ENCODE measurements at regions not wholly inside any gene's neighbourhood (a gene's known extent, or its start where the extent isn't known, plus 50 kb on each side); places are given as distances from the start of the nearest gene placed in this dataset.

DNA sequence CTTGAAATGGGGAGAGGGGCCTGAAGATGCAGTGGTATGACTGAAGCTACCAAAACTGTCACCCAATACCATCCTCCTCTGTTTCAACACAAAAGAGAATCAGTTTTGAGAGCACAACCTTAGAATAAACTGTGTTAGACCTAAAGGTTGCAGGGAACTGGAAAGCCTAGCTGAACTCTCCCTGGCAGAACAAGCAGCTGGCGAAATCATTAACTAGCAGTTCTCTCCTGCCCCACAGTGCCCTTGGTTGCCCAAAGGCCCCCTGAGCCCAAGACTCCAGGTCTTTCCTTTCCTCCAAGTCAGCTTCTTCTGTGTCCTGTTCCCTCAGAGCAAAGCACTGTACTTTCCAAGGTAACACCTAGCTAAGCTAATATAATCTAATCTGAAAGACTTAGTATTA is 135.4 kb upstream of the SLC30A5 start:
- DNase-seq, result peak; percentile 73

DNA sequence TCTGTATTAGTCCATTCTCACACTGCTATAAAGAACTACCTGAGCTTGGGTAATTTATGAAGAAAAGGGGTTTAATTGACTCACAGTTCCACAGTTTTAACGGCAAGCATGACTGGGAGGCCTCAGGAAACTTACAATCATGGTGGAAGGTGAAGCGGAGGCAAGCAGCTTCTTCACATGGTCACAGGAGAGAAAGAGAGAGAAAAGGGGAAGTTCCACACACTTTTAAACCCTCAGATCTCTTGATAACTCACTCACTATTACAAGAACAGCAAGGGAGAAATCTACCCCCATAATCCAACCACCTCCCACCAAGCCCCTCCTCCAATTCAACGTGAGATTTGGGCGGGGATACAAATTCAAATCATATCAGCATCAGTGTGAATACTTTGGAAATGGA is 133.4 kb upstream of the SLC30A5 start:
- no peak for DNase-seq

DNA sequence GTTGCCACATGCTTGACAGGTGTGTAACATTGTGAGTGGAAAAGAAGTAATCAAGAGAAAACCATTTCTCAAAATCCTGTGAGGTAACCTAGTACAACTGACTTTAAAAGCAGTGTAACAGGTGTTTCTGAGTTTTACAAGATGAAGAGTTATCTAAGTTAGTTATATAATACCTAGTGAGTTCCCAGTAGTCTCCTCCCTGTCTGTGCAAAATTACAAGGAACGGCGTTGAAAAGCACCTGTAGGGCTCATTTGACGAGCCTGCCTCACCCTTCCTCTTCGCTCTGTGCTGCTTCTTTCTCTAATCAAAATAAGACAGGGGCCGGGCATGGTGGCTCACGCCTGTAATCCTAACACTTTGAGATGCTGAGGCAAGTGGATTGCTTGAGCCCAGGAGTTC is 132.9 kb upstream of the SLC30A5 start:
- DNase-seq, result no peak

DNA sequence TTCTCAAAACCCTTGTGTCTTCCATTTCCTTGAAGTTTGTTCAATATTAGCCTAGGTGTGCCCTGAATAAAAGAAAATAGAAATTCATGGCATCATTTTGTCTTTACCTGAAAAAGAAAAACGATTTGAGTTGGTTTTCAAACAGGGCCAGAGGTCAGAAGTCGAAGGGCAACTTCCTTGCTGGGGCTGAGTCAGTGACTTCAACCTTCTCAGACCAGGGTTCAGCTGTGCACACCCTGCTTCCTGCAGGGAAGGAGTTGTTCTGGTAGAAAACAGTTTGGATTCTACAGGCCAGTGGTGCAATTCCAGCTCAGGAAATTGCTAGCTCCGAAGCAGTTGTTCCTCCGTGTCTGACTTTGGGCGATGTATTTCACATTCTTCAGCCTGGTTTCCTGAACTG is 132.1 kb upstream of the SLC30A5 start:
- no peak for DNase-seq

DNA sequence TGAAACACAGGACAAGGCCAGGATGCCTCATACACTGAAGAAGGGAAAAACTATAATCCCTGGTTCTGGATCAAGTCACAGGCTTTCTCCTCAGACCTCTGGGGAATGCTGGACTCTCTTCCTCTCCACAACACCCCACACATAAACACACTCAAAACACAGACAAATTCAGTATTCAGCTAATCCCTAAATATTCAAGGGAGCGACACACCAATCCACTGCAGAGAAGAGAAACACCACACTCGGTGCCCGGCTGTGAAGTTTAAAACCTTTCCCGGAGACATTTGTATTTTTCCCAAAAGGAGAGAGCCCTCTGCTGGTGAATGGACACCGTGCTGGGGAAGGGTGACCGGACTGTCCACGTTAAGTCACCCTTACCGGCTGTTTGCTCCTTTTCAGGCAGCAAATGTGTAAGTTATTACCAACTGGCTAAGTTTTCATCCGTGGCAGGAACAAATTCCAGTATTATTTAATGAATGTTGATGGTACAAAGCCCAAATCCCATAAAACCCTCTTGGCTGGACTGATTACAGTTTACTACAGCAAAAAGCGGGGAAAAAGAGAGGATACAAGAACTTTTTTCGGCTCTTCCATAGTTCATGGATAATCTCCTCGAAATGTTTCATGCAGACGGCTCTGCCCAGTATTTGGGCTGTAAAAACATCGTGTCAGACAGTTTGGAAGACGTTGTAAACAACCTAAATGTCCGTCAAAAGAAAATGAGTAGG is 130.9 kb upstream of the SLC30A5 start:
- peak; percentile 73 for DNase-seq

DNA sequence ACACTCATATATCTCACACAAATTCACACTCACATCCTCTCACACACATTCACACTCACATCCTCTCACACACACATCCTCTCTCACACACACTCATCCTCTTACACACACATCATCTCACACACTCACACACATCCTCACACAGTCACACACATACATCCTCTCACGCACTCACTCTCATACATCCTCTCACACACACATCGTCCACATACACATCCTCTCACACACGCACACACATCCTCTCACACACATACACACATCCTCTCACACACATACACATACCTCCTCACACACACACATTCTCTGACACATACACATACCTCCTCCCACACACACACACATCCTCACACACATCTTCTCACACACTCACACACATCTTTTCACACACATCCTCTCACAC is 129.1 kb upstream of the SLC30A5 start:
- no peak for DNase-seq

DNA sequence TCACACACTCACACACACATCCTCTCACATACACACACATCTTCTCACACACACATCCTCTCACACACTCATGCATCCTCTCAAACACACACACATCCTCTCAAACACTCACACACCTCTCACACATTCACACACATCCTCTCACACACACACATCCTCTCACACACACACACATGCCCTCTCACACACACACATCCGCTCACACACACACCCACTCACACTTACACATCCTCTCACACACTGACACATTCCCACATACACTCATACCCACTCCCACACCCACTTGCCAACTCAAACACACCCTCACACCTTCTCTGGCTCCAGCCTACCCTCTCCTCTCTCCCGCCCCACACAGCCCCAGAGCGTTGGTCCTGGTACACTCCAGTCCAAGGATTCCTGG is 127.9 kb upstream of the SLC30A5 start:
- DNase-seq, result no peak

DNA sequence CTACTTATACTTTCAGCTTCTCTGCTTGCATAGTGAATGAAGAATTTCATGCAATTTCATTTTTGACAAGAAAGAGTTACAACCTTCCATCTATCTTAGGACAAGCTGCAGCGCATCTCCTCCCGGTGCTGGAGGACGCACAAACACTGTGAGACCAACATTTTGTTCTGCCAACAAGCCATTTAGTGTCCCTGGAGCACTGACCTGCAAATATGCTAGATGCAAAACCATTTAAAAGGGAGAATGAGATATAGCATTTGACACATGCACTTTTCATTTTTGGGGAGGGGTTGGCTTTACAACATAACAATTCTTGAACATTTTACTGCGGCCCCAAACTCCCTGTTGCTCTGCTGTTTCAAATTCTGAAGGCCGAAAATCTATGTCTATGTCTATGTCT is 127.2 kb upstream of the SLC30A5 start:
- no peak for DNase-seq

DNA sequence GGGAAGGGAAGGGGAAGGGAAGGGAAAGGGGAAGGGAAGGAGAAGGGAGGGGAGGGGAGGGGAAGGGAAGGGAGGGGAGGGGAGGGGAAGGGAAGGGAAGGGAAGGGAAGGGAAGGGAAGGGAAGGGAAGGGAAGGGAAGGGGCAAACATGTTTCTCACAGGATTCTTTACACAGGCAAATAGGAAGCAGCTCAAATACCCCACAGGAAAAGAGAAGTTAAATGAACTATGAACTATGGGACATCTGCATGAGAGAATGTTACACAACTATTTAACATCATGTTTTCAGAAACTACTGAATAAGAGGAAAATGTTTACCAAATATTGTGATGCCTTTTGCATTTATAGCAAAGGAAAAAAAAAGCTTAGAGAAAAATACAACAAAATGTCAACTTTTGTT is 125.4 kb upstream of the SLC30A5 start:
- no peak for DNase-seq

DNA sequence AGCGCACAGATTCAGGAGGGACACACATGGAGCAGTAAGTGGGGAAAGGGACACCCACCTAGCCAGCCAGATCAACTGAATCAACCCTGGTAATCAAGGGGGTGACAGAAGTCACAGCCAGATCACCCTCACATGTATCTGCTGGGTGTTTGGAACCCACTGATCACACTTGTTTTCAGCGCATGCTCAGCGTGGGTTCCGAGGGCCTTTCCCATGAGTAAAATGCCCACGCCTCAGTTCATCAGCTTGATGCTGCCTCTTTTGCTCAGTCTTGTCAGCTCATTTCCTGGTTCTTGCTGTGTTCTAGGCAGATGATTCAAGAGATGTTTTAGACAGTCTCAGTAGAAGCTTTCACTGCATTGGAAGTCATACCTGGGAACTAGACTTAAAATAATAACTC is 123.2 kb upstream of the SLC30A5 start:
- no peak for DNase-seq

DNA sequence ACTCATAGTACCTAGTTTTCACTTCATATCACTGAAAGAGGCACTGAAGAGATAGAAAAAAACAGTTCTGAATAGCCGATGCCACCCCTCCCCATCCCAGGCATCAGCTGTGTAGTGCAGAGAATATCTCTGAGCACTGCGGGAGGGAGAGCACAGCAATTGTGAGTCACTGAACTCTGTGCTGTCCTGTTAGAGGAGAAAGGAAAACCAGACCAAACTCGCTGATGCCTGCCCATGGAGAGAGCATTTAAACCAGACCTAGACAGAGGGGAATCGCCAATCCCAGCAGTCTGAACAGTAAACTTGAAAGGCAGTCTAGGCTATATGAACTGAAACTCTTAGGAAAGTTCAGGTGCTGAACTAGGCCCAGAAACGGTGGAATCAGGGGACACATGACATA is 120.1 kb upstream of the SLC30A5 start:
- no peak for DNase-seq

DNA sequence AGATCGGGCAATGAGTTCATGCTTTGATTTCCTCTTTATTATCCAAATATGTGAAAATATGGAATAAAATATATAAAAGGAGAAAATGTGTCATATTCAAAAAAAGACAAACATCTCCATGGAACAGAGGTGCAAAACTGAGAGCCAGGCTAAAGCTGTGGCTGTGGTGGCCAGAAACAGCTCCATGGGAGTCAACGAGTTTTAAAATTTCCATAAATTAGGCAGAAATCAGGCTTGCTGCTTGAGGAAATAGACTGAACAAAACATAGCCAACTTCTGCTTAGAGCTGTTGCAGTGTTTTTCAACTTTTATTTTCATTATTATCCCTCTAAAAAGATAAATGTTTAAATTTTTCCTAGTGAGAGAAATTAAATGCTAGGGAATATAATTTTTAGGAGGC is 110.8 kb upstream of the SLC30A5 start:
- DNase-seq, result no peak

DNA sequence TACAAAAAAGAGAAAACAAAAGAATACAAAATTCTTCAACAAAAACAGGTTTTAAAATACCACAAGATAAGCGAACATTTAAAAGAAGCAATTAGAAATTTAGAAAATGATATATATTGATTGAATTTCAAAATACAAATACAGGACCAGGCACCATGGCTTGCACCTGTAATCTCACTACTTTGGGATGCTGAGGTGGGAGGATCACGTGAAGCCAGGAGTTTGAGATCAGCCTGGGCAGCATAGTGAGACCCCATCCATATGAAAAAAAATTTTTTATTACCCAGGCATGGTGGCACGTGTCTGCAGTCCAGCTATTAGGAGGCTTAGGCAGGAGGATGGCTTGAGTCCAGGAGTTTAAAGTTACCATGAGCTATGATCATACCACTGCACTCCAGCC is 109.9 kb upstream of the SLC30A5 start:
- DNase-seq, result no peak

DNA sequence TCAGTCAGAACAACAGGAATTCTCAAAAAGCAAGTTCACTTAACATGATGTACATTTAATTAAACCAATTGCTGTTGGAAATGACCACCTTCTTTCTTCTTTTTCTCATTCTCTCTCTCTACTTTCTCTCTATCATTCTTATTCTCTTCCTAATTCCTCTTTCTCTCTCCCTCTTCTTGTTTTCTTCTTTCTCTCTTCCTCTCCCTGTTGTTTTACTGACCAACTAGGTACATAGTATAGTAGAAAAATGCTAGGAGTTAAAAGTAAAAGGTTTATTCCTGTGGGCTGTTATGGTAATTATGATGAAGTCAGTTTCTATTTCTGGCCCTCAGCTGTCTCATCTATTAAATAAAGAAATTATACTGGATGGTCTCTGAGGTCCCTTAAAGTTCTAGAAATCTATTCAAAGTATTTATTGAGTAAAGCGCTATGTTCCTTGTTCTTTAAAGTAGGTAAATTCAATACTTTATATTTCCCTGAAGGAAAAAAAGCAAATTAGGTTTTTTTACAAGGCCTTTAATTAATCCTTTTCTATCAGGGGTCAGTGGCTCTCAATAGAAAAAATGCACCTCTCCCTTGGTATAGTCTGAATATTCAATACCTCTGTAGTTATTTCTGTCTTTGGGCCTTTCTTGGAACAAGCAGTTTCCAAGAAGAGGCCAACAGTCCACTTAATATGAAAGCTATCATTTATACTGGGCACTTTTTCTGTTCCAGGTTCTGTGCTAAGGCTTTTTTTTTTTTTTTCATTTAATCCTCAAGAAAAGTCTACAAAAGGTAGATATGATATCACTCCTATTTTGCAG is 102.3 kb upstream of the SLC30A5 start:
- DNase-seq, result no peak

DNA sequence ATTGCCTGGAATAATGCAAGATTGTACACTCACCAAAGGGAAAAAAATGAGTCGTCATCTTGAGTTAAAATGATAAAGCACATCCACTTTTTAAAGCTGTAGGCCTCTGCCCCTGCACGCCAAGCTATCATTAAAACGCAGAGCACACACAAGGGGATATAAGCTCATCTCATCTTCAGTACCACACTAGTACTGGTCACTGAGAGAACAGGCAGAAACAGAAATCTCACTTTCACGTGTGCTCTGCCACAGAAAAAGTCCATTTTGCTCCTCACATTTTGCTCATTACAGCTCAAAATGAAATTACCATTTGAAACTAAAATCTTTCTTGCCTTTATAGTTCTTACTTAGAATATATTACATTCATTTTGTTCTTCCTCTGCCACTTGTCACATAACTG is 99.2 kb upstream of the SLC30A5 start:
- no peak for DNase-seq

DNA sequence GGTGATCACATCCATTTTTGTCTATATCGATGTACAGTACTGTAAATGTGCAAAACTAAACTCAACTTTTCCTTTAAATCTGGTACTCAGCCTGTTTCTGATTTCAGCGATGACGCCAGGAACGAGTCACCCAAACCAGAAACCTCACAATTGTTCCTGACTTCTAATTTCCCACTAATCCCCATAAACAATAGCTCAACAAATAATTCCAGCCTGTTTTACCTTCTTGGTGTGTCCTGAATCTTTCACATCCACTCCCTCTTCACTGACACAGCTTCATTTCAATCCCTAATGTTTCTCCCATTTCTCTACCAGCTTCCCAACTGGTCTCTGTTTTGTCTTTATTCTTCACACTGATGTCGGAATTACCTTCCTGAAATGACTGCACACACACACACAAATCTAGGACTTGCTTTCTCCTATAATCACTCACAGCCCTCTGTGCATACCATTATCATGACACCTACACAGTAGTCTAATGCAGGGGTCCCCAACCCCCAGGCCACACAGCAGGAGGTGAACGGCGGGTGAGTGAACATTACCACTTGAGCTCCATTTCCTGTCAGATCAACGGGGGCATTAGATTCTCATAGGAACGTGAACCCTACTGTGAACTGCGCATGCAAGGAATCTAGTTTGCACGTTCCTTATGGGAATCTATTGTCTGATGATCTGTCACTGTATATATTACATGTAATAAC is 97.8 kb upstream of the SLC30A5 start:
- DNase-seq, result no peak

DNA sequence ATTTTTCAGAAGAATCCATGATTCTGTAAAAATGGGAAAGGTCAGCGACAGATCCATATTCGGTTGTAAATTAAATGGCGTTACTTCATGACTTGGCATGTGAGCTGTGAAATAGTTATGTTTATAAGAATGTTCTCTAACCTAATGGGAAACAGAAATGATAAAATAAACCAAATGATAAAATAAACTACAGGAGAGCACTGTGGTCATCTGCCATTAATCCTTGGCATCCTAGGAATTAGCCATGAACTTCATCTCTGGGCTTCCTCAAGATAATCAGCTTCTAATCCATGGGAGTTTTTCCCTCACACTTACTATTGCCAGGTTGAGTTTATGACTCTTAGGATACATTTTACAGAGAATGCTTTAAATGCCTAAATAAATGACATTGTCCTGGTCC is 94.6 kb upstream of the SLC30A5 start:
- DNase-seq, result no peak

DNA sequence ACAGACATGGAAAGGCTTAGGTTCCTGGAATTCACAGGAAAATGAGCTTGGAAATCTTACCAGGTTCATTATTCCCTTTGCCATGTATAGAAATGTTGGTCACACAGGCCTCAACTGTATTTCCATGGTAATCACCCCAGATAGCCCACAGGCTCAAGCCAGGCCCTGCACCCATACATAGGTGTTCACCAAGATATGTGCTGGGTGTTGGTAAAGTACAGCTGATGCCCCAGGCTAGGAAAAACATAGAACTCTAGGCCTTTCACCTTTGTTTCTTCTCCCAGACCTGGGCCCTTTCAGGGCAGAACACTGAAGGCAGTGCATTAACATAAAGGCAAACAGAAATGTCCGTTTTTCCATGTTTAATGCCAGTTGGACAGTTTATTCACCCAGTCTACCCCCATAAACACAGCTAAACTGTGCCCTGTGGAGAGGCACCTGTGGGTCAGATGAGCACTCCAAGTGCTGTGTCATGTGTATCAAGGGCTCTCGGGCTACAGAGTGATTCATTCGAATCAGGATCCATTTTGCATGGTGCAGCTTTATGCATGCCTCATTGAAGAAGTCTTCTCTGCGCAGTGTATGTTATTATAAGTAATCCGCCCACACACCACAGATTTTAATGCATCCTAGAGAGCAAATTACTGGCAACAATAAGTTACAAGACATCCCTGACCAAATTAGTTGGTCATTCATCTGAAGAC is 93.4 kb upstream of the SLC30A5 start:
- no peak for DNase-seq

DNA sequence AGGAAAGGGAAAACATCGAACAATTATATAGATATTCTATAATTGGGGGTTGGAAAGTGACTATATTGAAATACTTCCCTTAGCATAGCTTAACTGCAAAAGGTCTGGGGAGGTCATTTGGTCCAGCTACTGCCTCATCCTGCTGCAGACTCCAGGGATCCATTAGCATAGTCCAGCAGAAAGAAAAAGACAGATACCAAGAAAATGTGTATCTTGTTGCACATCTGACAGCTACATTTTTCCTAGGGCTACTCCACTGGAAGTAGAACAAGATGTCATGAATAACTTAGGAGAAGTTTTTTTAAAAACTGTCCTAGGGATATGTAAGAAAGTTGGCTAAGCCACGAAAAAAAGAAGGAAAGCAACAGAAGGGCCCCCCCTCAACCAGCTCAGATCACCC is 92.9 kb upstream of the SLC30A5 start:
- DNase-seq, result no peak

DNA sequence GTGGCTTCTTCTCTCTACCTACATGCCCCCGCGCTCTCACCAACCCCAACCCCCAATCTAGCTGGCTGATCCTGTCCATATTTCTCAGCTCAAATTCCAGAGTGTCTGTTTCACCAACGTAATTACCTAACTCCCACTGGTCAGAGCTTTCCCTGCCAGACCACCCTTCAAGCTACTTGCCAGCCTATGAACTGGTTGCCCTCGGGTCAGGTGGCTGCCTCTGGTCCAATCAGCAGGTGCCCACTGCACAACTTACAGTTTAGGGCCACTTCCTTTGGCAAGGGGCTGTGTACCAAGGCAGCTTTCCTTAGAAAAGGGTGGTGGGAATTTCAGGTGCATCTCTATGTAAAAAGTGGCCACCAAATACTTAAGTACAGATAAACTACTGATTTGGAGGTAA is 92.2 kb upstream of the SLC30A5 start:
- no peak for DNase-seq

DNA sequence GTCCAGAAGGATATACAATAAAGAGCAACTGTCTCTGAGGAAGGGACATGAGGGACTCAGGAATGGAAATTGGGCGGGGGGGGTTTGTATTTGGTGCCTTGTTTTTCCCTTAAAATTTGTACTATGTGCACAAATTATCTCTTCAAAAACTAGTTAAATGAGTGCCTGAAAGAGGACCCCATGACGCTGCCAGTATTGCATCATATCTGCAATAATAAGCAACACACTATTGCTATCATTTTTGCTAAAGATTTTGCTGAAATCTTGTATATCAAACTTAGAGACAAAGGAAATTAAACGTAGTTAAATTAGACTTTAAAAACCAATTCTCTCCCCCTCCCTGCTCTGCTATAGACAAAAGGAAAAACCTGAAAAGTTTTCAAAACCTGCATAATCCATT is 89.7 kb upstream of the SLC30A5 start:
- no peak for DNase-seq

DNA sequence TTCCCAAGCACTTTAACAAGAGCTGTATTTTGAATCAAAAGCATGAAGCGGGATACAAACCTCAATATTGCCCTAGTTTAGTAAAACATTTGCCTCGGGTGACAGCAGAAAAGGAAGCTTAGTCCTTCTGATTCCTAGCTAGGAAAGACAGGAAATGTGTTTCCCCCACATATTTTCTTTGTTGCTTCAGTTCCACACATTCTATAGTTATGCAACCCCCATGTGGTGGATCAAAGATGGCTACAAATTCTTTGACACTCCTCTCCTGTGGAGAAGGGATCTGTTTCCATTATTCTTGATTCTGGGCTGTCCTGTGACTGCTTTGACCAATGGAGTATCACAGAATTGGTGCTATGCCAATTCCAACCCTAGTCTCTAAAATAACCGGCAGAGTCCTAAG is 89.1 kb upstream of the SLC30A5 start:
- DNase-seq, result no peak

DNA sequence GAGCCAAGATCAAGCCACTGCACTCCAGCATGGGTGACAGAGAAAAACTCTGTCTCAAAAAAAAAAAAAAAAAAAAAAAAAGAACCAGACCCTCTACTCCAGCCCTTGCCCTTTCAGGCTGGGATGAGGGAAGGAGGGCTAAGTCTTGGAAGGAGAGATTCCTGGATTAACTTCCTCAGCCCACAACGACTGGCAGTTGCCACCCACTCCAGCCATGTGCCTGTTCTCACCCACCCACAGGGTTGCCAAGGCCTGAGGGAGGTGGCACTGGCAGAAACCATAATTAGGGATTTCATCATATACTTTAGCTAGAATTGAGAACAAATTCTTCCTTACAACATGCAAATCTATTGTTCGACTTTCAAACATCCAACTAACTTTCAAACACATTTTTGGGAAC is 87.8 kb upstream of the SLC30A5 start:
- no peak for DNase-seq

DNA sequence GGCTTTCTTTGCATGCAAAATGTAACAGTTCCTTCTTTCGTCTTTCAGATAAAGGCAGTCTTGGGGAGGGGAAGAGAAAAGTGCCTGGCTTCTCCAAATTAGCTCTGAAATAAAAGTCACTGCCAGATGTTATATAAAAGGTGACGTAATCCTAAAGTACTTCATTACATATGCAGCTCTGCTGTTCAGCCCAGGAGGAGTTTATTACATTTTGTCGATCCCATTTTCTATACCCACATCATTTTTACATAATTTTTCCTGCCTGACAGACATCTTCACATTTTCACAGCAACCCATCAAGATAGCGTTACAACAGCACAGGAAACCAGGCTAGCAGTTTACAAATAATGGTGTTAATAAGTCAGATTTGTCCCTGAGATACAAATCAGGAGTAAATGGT is 86.7 kb upstream of the SLC30A5 start:
- peak; percentile 0 for DNase-seq

All from NCI-H82 (cell line).